ENCODE measurements at regions not wholly inside any gene's neighbourhood (a gene's known extent, or its start where the extent isn't known, plus 50 kb on each side); places are given as distances from the start of the nearest gene placed in this dataset.

- TF ChIP-seq ZNF382 (CRISPR knock-in tag; IDR thresholded peaks at IDR 0.05; ENCODE audit: borderline replicate concordance), result no peak
Observed at GRCh38 chr13:31853643-31854326, 114.5 kb downstream of the RXFP2 start (continued).

- in situ Hi-C loops (cut with HindIII; ENCODE audit: extremely low pct_ligation_motif_present, low pct_unique_long_range_greater_than_20kb), result no loop called here
- WGBS (ENCODE audit: low lambda C conversion rate), result 47% methylated on average over 5 of the region's 5 CpGs
- DNase-seq (ENCODE audit: low spot score), result no peak
Observed at GRCh38 chr13:31859571-31859970, 120.2 kb downstream of the RXFP2 start.

More at GRCh38 chr13:31859571-31859970, 120.2 kb downstream of the RXFP2 start:
- FAIRE-seq, result no peak
- Histone ChIP-seq H2AFZ (ENCODE audit: low read length) (no peak overlapping the region), H3K27ac (ENCODE audit: extremely low read length, insufficient read depth, low read length) (no peak overlapping the region), H3K4me2 (ENCODE audit: low read depth, low read length) (no peak overlapping the region), H3K4me3 (replicated peaks in 1 of 3; ENCODE audit: insufficient read depth in 1 of 3, low read depth in 2 of 3, low read length in 3 of 3) (no peak overlapping the region), H3K9ac (ENCODE audit: insufficient read depth, low read depth, low read length) (no peak overlapping the region), H4K20me1 (ENCODE audit: insufficient read depth, low read length) (no peaks in the 10 kb centered on the region), H3K36me3 (replicated peaks in 1 of 2; ENCODE audit: control insufficient read depth in 1 of 2, insufficient read depth in 2 of 2, low read length in 2 of 2) (no peaks in the 10 kb centered on the region), H3K27me3 (ENCODE audit: control insufficient read depth in 1 of 2, insufficient read depth in 2 of 2, low read length in 2 of 2) (0 out of 5 replicates have a peak, but pooled peaks cover 0 to 7% of the 10 kb centered on the region in 2 experiments), H3K79me2 (ENCODE audit: insufficient read depth, low read length) (no peaks in the 10 kb centered on the region), H3K4me1 (ENCODE audit: insufficient read depth, low read length) (no peaks in the 10 kb centered on the region), H3K9me3 (ENCODE audit: low read length) (no peaks in the 10 kb centered on the region)
- intact Hi-C loops (cut with micrococcal nuclease; ENCODE audit: unreplicated experiment), result no loop called here
- no peak for ATAC-seq
- CTCF ChIA-PET (ENCODE audit: low intra/inter-chr PET ratio, low total read pairs), result no interaction called here
- TF ChIP-seq SAFB2 (CRISPR knock-in tag; IDR thresholded peaks at IDR 0.05; ENCODE audit: borderline replicate concordance, low read depth) (no peak), ZNF660 (CRISPR knock-in tag; IDR thresholded peaks at IDR 0.05; ENCODE audit: borderline replicate concordance, low read depth) (no peak), ELF4 (CRISPR knock-in tag; IDR thresholded peaks at IDR 0.05; ENCODE audit: borderline replicate concordance) (no peak), ZNF224 (CRISPR knock-in tag; IDR thresholded peaks at IDR 0.05) (no peak), ZNF569 (CRISPR knock-in tag; IDR thresholded peaks at IDR 0.05; ENCODE audit: borderline replicate concordance) (no peak), ZNF562 (CRISPR knock-in tag; IDR thresholded peaks at IDR 0.05; ENCODE audit: borderline replicate concordance) (no peak), TEAD3 (CRISPR knock-in tag; optimal IDR thresholded peaks at IDR 0.05; ENCODE audit: borderline replicate concordance) (no peak), NPAS2 (CRISPR knock-in tag; IDR thresholded peaks at IDR 0.05; ENCODE audit: borderline replicate concordance) (no peak), KLF15 (CRISPR knock-in tag; IDR thresholded peaks at IDR 0.05; ENCODE audit: borderline replicate concordance) (no peak), NCOA2 (CRISPR knock-in tag; IDR thresholded peaks at IDR 0.05) (no peak), NKX3-1 (CRISPR knock-in tag; IDR thresholded peaks at IDR 0.05) (no peak), DRAP1 (CRISPR knock-in tag; IDR thresholded peaks at IDR 0.05) (no peak), KDM2A (CRISPR knock-in tag; IDR thresholded peaks at IDR 0.05; ENCODE audit: borderline replicate concordance, low read depth) (no peak), XBP1 (CRISPR knock-in tag; IDR thresholded peaks at IDR 0.05) (no peak), KAT8 (CRISPR knock-in tag; IDR thresholded peaks at IDR 0.05) (no peak), IKZF1 (IDR thresholded peaks at IDR 0.05) (no peak), ZNF275 (CRISPR knock-in tag; IDR thresholded peaks at IDR 0.05; ENCODE audit: borderline replicate concordance) (no peak), U2AF1 (optimal IDR thresholded peaks at IDR 0.05; ENCODE audit: low read depth, low read length) (no peak)
- TF ChIP-seq, protein P1, sequence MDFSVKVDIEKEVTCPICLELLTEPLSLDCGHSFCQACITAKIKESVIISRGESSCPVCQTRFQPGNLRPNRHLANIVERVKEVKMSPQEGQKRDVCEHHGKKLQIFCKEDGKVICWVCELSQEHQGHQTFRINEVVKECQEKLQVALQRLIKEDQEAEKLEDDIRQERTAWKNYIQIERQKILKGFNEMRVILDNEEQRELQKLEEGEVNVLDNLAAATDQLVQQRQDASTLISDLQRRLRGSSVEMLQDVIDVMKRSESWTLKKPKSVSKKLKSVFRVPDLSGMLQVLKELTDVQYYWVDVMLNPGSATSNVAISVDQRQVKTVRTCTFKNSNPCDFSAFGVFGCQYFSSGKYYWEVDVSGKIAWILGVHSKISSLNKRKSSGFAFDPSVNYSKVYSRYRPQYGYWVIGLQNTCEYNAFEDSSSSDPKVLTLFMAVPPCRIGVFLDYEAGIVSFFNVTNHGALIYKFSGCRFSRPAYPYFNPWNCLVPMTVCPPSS (IDR thresholded peaks at IDR 0.05), result no peak
- no TSS peak for BruUV-seq (replicated peaks)
- POLR2A ChIA-PET, result no interaction called here
